SK-N-SH (cell line): ENCODE measurements at regions not wholly inside any gene's neighbourhood (a gene's known extent, or its start where the extent isn't known, plus 50 kb on each side); places are given as distances from the start of the nearest gene placed in this dataset.

ENCODE experiments used
- EP300 ChIP-seq, 2 experiments: IDR thresholded peaks; 2 replicates each; pipeline versions ENCODE4 v1.4.0 to v1.6.1; 2012; ENCODE audit warnings: borderline replicate concordance in 1 of 2, low read depth in 1 of 2, low read length in 1 of 2
- JUND ChIP-seq: IDR thresholded peaks from 2 replicates; pipeline ENCODE4 v1.4.0; 2012
- MXI1 ChIP-seq: IDR thresholded peaks from 2 replicates; pipeline ENCODE4 v1.6.1; 2012; ENCODE audit warnings: mild to moderate bottlenecking, low read depth, low read length, improper control_type of control experiment
- NFIC ChIP-seq: IDR thresholded peaks from 2 replicates; pipeline ENCODE4 v1.4.0; 2012; ENCODE audit warnings: borderline replicate concordance
- POLR2AphosphoS5 ChIP-seq: IDR thresholded peaks from 2 replicates; pipeline ENCODE4 v1.6.1; 2012; ENCODE audit warnings: low read depth, low read length
- ZBTB33 ChIP-seq: IDR thresholded peaks from 2 replicates; pipeline ENCODE4 v1.4.0; 2012; ENCODE audit warnings: low read depth, borderline replicate concordance
- TF ChIP-seq, protein P1 (sequence below): fragments of 200-600 bp; sonication (generic); IDR thresholded peaks from 2 replicates; pipeline ENCODE4 v1.6.1; 2017; ENCODE audit warnings: antibody characterized with exemption, mild to moderate bottlenecking, moderate library complexity

DNA sequence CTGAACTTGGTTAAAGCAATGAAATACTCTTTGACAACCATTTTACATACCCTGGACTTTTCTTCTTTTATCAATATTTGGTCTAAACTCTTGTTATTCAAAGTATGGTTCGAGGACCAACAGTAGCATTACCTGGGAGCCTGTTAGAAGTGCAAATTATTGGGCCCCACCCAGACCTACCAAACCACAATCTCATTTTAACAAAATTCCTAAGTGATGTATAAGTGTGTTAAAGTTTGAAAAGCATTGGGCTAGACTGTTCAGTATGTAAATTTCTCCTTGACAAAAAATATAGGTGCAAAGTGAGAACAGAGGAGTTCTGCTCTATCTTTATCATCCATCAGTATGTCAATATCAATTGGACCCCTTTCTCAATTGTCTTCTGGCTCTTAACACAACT is 67.1 kb downstream of the PGRMC1 start:
- TF ChIP-seq JUND, result no peak
- TF ChIP-seq POLR2AphosphoS5, result no peak
- no peak for TF ChIP-seq MXI1
- TF ChIP-seq, protein P1, sequence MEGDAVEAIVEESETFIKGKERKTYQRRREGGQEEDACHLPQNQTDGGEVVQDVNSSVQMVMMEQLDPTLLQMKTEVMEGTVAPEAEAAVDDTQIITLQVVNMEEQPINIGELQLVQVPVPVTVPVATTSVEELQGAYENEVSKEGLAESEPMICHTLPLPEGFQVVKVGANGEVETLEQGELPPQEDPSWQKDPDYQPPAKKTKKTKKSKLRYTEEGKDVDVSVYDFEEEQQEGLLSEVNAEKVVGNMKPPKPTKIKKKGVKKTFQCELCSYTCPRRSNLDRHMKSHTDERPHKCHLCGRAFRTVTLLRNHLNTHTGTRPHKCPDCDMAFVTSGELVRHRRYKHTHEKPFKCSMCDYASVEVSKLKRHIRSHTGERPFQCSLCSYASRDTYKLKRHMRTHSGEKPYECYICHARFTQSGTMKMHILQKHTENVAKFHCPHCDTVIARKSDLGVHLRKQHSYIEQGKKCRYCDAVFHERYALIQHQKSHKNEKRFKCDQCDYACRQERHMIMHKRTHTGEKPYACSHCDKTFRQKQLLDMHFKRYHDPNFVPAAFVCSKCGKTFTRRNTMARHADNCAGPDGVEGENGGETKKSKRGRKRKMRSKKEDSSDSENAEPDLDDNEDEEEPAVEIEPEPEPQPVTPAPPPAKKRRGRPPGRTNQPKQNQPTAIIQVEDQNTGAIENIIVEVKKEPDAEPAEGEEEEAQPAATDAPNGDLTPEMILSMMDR, result no peak
- no peak for TF ChIP-seq NFIC
- no peak for TF ChIP-seq ZBTB33
- no peak for TF ChIP-seq EP300 (IDR thresholded peaks at IDR 0.05; ENCODE audit: borderline replicate concordance in 1 of 2, low read depth in 1 of 2, low read length in 1 of 2)
